IPS DF 4.7 (cell line): ENCODE measurements at regions not wholly inside any gene's neighbourhood (a gene's known extent, or its start where the extent isn't known, plus 50 kb on each side); places are given as distances from the start of the nearest gene placed in this dataset.

ENCODE experiments used
- DNase-seq: peaks from one replicate; pipeline ENCODE4 v3.0.0-alpha.2; 2013; ENCODE audit warnings: low spot score; ENCODE audit errors: extremely low read depth

DNA sequence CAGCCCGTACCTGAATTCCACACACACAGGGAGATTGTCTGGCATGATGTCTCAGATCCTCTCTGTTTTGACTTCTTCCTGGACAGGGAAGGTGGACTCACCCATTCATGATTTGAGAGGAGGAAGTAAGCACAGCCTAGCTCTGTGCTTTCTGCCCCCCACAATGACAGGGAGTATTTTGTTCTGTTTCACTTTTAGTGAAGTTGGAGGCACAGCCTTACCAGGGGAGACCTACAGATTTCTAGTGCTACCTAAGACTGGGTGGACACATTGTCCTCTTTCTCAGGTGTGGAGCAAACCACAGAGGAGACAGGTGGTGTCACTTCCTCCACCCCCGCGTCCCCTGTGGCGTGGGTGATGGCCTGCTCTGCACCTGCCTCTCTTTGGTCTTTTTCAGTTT lies 408.6 kb upstream of the PFKP start:
- DNase-seq = no peak

DNA sequence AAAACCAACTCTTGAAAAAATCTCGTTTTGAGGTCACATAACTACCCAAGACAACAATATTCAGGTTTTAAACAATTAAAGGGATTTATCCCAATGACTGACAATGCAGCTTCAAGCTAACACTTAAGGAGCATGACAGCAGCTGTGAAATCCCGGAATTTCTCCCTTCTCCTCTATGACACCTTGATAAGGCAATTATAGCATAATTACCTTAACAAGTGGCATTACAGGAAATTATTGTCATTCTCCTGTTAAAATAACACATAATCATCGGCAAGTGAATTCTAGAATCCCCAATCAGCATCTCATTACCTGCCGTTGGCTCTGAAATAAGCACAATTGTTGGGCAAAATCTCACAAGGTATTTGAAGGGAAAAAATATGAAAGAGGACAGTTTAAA lies 417.0 kb upstream of the PFKP start:
- no peak for DNase-seq

DNA sequence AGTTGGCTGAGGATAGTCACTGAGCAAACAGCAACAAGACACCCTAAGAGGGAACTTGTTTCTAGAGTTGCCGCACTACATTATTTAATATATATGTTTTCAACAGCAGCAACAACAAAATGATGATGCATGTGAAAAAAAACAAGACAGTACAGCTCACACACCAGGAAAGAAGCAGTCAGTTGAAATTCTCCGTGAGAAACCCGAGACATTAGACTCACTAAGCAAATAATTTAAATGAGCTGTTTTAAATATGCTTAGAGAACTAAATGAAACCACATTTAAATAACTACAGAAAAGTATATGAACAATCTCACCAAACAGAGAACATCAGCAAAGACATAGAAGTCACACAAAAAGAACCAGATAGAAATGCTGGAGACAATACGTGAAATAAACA lies 426.3 kb upstream of the PFKP start:
- no peak for DNase-seq

DNA sequence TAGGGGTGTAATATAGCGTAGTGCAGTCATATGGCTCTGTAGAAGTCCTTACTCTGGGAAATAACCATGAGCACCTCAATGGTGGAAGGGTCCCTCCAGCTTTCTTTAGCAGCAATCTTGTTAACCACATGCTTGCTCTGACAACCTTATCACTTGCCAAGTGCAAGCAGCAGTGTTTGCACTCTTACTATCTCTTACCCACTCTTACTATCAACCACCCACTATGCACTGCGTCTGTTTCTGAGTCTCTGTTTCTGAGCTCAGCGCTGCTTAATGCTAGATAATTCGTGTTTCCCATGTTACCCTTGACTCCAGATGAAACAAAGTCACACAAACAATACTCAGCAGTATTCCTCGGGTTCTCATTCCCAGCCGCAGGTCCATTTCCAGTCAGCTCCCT lies 433.7 kb upstream of the PFKP start:
- no peak for DNase-seq

DNA sequence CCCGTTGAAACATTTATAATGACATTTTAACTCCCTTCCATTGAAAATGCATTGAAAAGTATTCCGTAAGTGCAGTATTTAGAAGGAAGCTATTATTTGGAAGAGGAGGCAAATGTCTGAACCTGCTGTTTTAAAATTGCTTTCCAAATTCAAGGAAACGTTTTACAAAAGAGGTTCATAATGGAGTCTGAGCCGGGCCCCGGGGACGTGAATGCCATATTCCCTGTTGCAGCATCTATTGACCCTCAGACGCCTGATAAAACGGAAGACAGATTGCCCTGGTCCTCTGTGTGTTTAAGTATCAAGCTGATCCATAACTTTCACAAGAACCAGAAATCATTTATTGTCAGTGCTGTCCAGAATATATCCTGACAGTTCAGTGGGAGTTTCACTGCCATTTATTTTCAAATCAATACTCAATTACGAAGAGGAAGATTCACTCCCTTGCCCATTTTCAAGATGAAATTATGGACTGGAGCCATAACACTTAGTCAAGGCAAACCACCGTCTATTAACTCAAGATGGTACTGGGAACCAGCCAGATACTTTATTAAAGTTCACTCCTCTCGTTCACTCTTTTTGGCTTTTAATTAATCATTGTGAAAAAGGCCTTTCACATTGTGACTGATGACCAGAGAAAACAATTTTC lies 435.7 kb upstream of the PFKP start:
- DNase-seq = no peak

DNA sequence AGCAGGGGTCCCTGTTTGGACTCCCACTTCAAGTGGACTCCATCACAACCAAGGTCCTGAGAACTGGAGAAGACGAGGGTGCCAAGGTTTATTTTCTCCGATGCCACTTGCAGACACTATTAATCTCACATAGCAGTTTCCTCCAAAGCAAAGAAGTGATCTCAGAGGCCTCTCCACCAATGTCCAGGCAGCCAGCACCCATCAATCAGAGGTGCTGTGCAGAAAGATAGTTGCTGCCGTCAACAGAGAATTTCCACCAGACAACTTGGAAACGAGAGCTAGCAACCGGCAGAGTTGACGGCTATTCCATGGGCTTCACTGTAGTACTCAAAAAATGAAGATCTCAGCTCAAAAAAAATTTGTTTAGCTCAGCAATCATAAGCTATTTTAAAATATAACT lies 438.6 kb upstream of the PFKP start:
- no peak for DNase-seq

DNA sequence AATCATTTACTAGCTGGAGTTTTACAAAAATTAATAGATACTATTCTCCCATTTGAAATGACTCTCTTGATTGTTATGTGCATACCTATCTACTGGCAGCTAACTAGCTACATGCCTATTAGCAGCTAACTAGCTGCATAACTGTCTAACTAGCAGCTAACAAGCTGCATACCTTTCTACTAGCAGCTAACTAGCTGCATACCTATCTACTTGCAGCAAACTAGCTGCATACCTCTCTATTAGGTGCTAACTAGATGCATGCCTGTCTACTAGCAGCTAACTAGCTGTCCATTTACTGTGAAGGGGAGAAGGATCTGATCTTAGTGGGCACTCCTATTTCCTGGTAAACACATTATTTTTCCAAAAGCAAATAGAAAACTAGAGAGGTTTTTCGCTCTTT lies 439.4 kb upstream of the PFKP start:
- DNase-seq = no peak

DNA sequence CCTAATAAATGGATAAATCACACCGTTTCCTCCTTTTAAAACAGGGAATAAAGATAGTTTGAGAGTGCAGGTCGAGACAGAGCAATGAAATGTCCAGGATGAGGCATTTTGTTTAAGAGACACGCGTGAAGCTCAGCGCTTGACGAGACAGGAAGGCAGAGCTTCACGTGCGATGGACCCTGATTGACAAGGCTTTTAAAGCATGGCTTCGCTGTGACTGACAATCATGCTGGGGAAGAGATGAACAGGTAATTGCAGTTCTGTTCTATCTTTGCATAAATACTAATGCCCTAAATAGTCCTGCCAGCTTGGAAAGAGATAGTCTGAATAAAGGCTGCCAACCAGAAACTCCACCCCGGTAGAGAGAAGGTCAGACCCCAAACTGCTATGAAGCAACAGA lies 442.3 kb upstream of the PFKP start:
- DNase-seq = no peak

DNA sequence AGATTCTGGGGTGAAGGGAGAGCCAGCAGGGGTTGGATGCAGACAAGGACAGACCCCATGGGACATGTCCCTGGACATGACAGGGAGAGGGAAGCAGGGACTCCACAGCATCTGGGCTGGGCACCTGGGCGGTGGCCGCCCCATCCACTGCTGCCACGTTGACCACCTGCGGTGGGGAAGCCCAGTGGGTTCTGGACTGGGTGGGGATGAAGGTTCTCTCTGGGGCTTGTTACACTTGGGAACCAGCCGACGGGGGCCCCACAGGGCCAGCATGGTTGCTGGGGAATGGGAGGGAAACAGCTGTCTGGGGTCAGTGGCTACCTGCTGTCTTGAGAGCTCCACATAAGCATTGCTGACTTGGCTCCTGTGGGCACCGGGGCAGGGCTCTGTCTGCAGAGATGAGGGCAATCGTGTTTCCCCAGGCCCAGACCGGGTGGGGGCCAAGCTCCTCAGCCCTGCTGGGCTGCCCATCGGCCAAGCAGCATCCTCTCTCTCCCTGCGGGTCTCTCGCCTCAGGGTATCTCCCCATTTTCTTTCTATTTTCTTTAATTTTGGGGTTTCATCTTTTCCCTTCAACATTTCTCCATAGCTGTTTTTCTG lies 443.6 kb upstream of the PFKP start:
- DNase-seq = no peak

DNA sequence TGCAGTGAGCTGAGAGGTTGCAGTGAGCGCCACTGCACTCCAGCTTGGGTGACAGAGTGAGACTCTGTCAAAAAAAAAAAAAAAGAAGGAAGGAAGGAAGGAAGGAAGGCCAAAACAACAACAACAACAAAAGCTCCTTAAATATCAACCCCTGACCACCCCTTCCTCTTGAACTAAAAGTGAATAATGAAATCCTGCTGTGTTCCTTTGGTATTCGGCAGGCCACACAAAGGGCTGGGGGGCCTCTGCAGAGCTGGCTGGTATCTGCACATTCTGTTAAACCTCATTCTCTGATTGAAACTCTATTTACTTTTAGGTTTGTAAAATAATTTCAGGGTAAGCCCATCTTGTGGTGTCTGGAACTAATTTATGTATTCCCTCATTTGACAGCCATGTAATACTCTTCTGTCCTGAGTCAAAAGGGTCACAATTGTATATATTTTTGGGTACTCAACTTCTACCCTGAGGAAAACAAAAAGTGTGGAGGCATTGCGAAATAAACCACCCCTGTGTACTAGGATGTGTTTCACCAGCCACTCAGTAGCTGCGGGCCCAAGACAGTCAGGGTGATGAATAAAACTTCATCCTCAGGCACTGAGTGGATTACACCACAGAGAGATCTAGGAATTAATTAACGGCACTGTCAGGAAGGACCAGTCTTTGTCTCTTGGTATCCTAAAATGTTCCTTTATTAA lies 446.4 kb upstream of the PFKP start:
- DNase-seq = no peak

DNA sequence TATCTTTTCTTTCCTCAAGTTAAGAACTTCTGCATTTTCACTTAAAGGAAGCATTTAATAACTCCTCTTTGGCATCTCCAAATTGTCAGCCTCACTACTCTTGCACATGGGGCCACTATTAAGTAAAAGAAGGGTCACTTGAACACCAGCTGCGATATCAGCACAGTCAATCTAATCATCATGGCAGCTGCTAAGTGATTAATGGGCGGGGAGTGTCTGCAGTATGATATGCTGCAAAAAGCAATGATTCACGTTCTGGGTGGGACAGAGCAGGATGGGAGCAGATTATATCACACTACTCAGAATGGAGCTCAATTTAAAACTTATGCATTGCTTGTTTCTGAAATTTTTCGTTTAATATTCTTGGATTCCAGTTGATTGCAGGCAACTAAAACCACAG lies 447.4 kb upstream of the PFKP start:
- DNase-seq = no peak

DNA sequence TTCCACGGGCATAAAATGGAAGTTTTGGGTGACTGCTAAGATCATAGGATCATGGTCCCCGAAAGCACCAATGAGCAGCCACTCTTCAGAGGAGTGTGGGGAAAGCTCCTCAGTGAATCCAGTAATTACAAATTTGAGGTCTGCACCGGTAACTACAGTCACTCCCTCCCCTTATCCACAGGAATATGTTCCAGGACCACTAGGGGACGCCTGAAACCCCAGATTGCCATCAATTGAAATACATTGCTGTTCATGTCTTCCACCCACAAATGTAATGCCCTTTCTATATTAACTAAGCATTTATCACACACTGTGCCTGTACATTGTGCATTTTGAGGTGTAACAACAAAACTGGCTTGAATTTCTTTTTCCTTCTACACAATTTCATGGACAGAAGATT lies 447.9 kb upstream of the PFKP start:
- DNase-seq = no peak

DNA sequence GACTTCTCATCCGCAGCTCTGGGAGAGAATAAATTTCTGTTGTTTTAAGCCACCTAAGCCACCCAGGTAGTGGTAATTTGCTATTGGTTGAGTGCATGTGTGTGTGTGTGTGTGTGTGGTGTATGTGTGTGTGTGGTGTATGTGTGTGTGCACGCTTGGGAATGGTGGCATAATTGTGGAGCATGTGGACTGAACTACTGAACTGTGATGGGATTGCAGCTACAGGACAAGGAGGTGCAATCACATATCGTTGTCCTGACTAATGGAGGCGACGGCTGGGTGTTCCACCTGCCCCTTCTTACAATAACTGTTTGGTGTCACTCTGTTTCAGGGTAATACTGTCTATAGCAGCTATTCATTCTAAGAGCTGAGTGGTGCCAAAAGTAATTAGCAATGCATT lies 448.7 kb upstream of the PFKP start:
- no peak for DNase-seq

DNA sequence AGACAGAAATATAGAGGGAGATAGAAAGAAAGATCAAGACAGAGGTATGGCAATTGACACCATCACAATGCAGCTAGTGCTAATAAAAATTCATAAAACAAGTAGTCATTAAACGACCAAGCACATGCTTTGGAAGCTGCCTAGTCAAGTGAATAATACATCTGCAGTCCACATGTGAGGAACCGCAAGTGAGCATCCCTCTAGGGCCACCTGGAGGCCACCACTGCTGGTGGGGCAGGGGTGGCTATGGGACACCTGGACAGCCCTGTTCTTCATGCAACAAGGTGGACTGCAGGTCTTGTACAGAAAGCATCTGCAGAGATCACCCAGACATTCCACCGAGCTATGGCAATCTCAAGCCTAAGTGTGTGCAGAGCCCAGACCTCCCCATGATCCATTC lies 451.1 kb upstream of the PFKP start:
- no peak for DNase-seq

DNA sequence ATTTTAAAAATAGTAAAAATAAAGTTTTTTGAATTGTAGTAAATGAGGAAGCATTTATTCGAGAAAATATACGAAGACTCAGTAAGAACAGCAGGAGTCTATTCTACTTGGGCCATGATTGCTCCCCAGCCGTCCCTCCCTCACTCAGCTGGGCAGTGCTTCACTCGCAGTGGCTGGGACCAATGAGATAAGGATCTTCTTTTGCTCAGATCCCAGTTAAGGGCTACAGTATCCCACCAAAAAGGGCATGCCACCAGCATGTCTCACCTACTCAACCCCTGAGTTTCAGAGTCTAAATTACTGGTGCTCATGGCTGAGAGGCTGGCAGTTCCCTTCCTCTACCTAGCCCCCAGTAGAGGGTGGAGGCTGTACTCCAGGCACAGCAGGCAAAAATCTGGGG lies 455.7 kb upstream of the PFKP start:
- no peak for DNase-seq

DNA sequence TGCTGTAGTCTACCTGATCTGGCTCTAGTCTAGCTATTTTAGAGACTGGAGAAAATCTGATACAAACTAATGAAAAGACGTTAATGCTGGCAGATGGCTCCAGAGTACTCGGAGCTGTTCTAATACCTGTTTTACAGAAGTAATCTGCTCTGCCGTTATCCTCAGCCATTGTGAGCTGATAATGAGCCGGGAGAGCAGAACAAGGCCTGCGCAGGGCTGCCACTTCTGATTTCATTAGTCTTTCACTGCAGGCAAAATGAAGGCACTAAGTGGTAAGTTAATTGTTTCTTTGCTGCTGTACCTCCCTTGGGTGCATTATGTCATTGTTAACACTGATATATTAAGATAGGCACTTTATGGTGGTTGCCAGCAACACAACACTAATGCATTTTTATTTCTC lies 456.4 kb upstream of the PFKP start:
- DNase-seq = no peak

DNA sequence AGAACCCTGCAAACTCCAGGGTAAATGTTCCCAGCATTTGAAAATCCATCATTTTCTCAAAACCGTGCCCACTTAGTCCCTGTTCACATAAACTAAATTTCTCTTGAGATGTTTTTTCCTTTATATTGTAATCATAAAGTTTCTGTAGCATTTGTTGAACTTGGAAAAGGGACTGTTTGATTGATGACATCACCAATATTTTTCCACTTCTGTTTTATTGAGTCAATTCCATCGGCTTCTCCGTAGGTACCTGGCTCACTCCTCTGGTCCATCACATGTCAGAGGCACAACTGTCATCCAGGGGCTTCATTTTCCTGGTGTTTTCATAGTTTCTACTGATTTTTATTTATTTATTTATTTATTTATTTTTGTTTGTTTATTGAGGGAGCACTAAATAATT lies 462.5 kb upstream of the PFKP start:
- DNase-seq = no peak

DNA sequence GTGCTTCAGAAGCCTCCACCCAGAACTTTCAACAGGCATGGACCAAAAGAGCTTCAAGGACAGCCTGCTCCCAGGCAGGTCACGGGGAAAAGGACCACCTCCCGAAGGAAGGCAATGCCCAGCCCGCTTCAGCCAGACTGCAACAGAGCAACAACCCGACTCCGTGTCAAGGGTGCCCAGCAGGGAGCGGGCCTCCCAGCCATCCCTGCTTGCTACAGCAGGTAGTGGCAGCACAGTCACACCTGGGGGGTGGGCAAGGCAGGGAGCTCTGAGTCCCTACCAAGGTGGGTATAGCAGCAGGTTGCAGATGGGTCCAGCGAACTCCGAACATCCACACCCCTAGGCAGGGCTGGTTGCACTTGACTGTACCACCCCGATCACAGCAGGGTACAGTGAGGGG lies 467.8 kb upstream of the PFKP start:
- no peak for DNase-seq

DNA sequence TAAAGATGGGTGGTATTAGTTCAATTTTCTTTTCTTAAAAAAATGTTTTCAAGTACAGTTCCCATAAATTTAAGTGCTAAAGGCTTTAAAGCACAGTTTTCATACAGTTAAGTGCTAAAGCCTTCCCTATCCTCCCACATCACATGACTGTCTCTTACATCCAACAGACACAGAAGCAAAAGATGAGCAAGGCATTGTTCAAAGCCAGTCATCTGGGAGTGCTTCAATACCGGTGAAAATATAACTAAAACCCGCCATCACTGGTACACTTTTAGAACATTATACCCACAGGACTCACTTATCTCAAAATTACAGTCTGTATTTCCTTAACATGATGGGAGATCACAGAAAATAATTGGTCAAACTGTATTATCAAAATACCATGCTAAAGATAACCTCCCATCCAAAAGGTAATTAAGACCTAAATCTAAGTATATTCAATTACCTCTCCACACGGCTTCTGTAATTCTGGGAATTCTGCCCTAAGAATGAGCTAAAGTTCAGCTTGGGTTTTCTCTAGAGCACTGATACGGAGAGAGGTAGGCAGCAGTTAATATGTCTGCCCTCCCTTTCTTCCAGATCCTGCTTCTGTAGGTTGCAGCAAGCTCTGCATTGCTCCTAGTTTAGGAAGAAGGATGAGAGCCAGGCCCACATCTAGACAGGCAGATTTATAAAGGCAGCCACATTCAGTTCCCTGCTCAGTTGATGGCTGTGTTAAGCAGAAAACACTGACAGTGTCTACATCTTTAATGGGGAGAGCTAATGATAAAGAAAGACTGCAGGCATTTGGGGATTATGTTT lies 474.8 kb upstream of the PFKP start:
- DNase-seq = no peak

DNA sequence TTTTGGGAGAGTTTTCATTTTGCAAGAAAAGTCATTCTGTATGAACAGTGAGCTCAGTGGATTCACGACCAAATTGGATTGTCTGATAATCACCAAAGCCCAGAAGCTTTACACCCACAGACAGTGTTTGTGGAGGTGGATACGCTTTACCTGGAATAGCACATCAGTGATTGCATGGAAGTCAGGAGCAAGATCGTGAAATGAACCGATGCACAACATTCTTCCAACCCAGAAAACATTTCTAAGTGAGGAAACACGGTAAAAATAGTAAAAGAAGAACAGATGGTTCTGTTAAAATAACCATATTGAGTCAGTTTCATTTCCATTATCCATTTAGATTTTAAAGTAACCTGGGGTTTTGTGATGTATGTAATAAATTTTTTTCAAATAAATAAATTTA lies 478.2 kb upstream of the PFKP start:
- no peak for DNase-seq

DNA sequence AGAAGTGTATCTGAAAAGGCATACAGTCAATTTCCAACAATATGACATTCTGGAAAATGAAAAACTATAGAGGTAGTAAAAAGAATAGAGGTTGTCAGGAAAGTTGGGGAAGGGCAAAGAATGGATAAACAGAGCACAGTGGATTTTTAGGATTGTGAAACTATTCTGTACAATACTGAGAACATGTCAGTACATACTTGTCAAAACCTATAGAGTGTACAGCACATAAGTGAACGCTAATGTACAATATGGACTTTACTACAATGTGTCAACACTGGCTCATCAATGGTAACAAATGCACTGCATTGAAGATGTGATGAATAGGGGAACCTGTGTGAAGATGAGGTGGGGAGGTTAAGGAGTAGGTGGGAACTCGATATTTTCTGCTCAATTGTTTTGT lies 483.0 kb upstream of the PFKP start:
- DNase-seq = no peak

DNA sequence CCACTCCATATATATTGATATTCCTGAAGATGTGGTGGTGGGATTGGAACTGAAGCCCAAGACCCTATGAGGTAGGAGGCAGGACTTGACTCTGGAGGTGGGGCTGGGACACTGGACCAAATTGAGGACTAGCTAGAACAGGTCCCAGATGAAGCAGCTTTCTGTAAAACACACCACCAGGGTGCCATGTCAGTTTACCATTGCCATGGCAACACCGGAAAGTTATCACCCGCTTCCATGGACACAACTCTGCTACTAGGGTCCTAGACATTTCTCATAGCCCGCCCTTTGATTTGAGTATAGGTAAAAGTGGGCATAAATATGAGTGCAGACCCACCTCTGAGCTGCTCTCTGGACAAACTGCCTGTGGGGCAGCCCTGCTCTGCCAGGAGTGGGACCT lies 490.5 kb upstream of the PFKP start:
- no peak for DNase-seq
